ENCODE measurements at regions not wholly inside any gene's neighbourhood (a gene's known extent, or its start where the extent isn't known, plus 50 kb on each side); places are given as distances from the start of the nearest gene placed in this dataset.

DNA sequence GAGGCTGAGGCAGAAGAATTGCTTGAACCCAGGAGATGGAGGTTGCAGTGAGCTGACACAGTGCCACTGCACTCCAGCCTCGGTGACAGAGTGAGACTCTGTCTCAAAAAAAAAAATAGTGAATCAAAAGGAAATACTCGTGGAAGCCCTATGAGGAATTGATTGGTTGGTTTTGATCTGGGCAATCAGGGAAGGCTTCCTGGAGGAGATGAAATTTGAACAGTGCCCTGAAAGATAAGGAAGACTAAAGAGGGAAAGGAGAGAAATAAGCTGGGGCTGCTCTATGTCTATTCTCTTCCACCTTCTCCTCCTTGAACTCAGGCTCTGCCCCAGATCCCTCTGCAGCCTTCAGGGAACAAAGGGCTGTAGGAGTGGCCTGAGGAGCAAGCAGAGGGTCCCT, 54.1 kb downstream of the IRF2BPL start:
- Mint-ChIP-seq H3K36me3 (ENCODE audit: unreplicated experiment) (no peaks in the 10 kb centered on the region), H3K27ac (ENCODE audit: unreplicated experiment) (no peak overlapping the region), H3K9me3 (ENCODE audit: unreplicated experiment) (no peaks in the 10 kb centered on the region), H3K4me3 (ENCODE audit: unreplicated experiment) (no peak overlapping the region), H3K27me3 (ENCODE audit: unreplicated experiment) (no peaks in the 10 kb centered on the region), H3K4me1 (ENCODE audit: unreplicated experiment) (no peaks in the 10 kb centered on the region)
- no peak for DNase-seq (ENCODE audit: extremely low spot score, unreplicated experiment)
- TF ChIP-seq CTCF (IDR thresholded peaks at IDR 0.05): no peak

DNA sequence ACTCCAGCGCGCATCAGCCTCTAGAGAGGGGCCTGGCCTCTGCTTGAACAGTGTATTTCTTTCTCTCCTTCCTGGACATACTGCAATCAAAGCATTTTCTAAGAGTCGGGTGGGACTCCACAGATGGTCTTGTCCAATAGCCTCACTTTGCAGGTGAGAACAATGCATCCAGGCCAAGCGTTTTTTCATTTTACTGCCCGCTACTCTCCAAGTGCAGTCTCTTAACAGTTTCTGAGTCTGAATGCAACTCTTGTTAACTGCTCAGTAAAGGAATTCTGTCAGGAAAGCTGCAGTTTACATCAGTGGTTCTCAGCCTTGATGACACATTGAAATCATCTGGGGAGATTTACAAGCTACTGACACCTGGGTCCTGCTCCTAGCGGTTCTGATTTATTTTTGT, 57.0 kb downstream of the IRF2BPL start:
- Mint-ChIP-seq H3K4me3 (ENCODE audit: unreplicated experiment) (no peak overlapping the region), H3K27ac (ENCODE audit: unreplicated experiment) (no peak overlapping the region), H3K27me3 (ENCODE audit: unreplicated experiment) (no peaks in the 10 kb centered on the region), H3K4me1 (ENCODE audit: unreplicated experiment) (peaks cover 2% of the 10 kb centered on the region), H3K36me3 (ENCODE audit: unreplicated experiment) (no peaks in the 10 kb centered on the region), H3K9me3 (ENCODE audit: unreplicated experiment) (no peaks in the 10 kb centered on the region)
- TF ChIP-seq CTCF (IDR thresholded peaks at IDR 0.05): no peak
- no peak for DNase-seq (ENCODE audit: extremely low spot score, unreplicated experiment)

- DNase-seq (ENCODE audit: extremely low spot score, unreplicated experiment): no peak
- H3K9me3 Mint-ChIP-seq (ENCODE audit: unreplicated experiment): no peaks in the 10 kb centered on the region
- no peak for TF ChIP-seq CTCF (IDR thresholded peaks at IDR 0.05)
- no peaks in the 10 kb centered on the region for H3K27me3 Mint-ChIP-seq (ENCODE audit: unreplicated experiment)
- peaks cover 2% of the 10 kb centered on the region for H3K4me1 Mint-ChIP-seq (ENCODE audit: unreplicated experiment)
- no peaks in the 10 kb centered on the region for H3K36me3 Mint-ChIP-seq (ENCODE audit: unreplicated experiment)
- no peak overlapping the region for H3K27ac Mint-ChIP-seq (ENCODE audit: unreplicated experiment)
- no peak overlapping the region for H3K4me3 Mint-ChIP-seq (ENCODE audit: unreplicated experiment)
Measured at GRCh38 chr14:76968621-76969063, 59.9 kb downstream of the IRF2BPL start.

- H3K36me3 Mint-ChIP-seq (ENCODE audit: unreplicated experiment): no peaks in the 10 kb centered on the region
- no peak for DNase-seq (ENCODE audit: extremely low spot score, unreplicated experiment)
- H3K9me3 Mint-ChIP-seq (ENCODE audit: unreplicated experiment): no peaks in the 10 kb centered on the region
- peaks cover 6% of the 10 kb centered on the region for H3K4me1 Mint-ChIP-seq (ENCODE audit: unreplicated experiment)
- H3K27ac Mint-ChIP-seq (ENCODE audit: unreplicated experiment): no peak overlapping the region
- H3K27me3 Mint-ChIP-seq (ENCODE audit: unreplicated experiment): no peaks in the 10 kb centered on the region
- H3K4me3 Mint-ChIP-seq (ENCODE audit: unreplicated experiment): no peak overlapping the region
- TF ChIP-seq CTCF (IDR thresholded peaks at IDR 0.05): no peak
Measured at GRCh38 chr14:76967788-76968187, 60.7 kb downstream of the IRF2BPL start.

GRCh38 chr14:76965232-76965631, 63.3 kb downstream of the IRF2BPL start:
- Mint-ChIP-seq H3K9me3 (ENCODE audit: unreplicated experiment) (no peaks in the 10 kb centered on the region), H3K27me3 (ENCODE audit: unreplicated experiment) (no peaks in the 10 kb centered on the region), H3K4me3 (ENCODE audit: unreplicated experiment) (no peak overlapping the region), H3K4me1 (ENCODE audit: unreplicated experiment) (peaks cover 31% of the 10 kb centered on the region), H3K36me3 (ENCODE audit: unreplicated experiment) (no peaks in the 10 kb centered on the region), H3K27ac (ENCODE audit: unreplicated experiment) (no peak overlapping the region)
- DNase-seq (ENCODE audit: extremely low spot score, unreplicated experiment): no peak
- no peak for TF ChIP-seq CTCF (IDR thresholded peaks at IDR 0.05)
